ENCODE measurements at regions not wholly inside any gene's neighbourhood (a gene's known extent, or its start where the extent isn't known, plus 50 kb on each side); places are given as distances from the start of the nearest gene placed in this dataset.

GRCh38 chr12:24281341-24281740, 331.9 kb upstream of the SOX5 start:
- no peak for DNase-seq (ENCODE audit: low read depth, low spot score)

- DNase-seq (ENCODE audit: low read depth, low spot score): no peak
Observed at GRCh38 chr12:24280056-24280842, 330.8 kb upstream of the SOX5 start.

GRCh38 chr12:24278832-24279231, 329.4 kb upstream of the SOX5 start:
- DNase-seq (ENCODE audit: low read depth, low spot score): no peak

- DNase-seq (ENCODE audit: low read depth, low spot score): no peak
Observed at GRCh38 chr12:24270965-24271364, 321.5 kb upstream of the SOX5 start.

GRCh38 chr12:24270464-24270863, 321.0 kb upstream of the SOX5 start:
- DNase-seq (ENCODE audit: low read depth, low spot score): no peak

GRCh38 chr12:24268663-24269186, 319.3 kb upstream of the SOX5 start:
- DNase-seq (ENCODE audit: low read depth, low spot score): no peak

GRCh38 chr12:24266982-24267381, 317.5 kb upstream of the SOX5 start:
- DNase-seq (ENCODE audit: low read depth, low spot score): no peak

- peak; percentile 29 for DNase-seq (ENCODE audit: low read depth, low spot score)
Observed at GRCh38 chr12:24256684-24257083, 307.2 kb upstream of the SOX5 start.

- peak; percentile 6 for DNase-seq (ENCODE audit: low read depth, low spot score)
Observed at GRCh38 chr12:24255920-24256665, 306.6 kb upstream of the SOX5 start.

- DNase-seq (ENCODE audit: low read depth, low spot score): no peak
Observed at GRCh38 chr12:24252602-24253001, 303.1 kb upstream of the SOX5 start.

- DNase-seq (ENCODE audit: low read depth, low spot score): no peak
Observed at GRCh38 chr12:24246934-24247333, 297.5 kb upstream of the SOX5 start.

GRCh38 chr12:24246376-24246775, 296.9 kb upstream of the SOX5 start:
- no peak for DNase-seq (ENCODE audit: low read depth, low spot score)

- peak; percentile 8 for DNase-seq (ENCODE audit: low read depth, low spot score)
Observed at GRCh38 chr12:24244801-24245200, 295.3 kb upstream of the SOX5 start.

- DNase-seq (ENCODE audit: low read depth, low spot score): peak; percentile 50
Observed at GRCh38 chr12:24244231-24244630, 294.8 kb upstream of the SOX5 start.

GRCh38 chr12:24240707-24241106, 291.2 kb upstream of the SOX5 start:
- no peak for DNase-seq (ENCODE audit: low read depth, low spot score)

- no peak for DNase-seq (ENCODE audit: low read depth, low spot score)
Observed at GRCh38 chr12:24233519-24234246, 284.2 kb upstream of the SOX5 start.

- DNase-seq (ENCODE audit: low read depth, low spot score): no peak
Observed at GRCh38 chr12:24232531-24232930, 283.1 kb upstream of the SOX5 start.

GRCh38 chr12:24231298-24231697, 281.8 kb upstream of the SOX5 start:
- no peak for DNase-seq (ENCODE audit: low read depth, low spot score)

GRCh38 chr12:24230061-24230701, 280.7 kb upstream of the SOX5 start:
- peak; percentile 79 for DNase-seq (ENCODE audit: low read depth, low spot score)

- DNase-seq (ENCODE audit: low read depth, low spot score): peak; percentile 21
Observed at GRCh38 chr12:24229031-24229700, 279.7 kb upstream of the SOX5 start.

- no peak for DNase-seq (ENCODE audit: low read depth, low spot score)
Observed at GRCh38 chr12:24228371-24228770, 278.9 kb upstream of the SOX5 start.

Measured in ELF-1 (cell line).